ENCODE measurements at regions not wholly inside any gene's neighbourhood (a gene's known extent, or its start where the extent isn't known, plus 50 kb on each side); places are given as distances from the start of the nearest gene placed in this dataset.

GRCh38 chr3:89042236-89042835 lies 65.1 kb upstream of the EPHA3 start:
- no peak for DNase-seq (ENCODE audit: low spot score)

GRCh38 chr3:89043406-89043932 lies 64.0 kb upstream of the EPHA3 start:
- DNase-seq (ENCODE audit: low spot score): no peak

DNA sequence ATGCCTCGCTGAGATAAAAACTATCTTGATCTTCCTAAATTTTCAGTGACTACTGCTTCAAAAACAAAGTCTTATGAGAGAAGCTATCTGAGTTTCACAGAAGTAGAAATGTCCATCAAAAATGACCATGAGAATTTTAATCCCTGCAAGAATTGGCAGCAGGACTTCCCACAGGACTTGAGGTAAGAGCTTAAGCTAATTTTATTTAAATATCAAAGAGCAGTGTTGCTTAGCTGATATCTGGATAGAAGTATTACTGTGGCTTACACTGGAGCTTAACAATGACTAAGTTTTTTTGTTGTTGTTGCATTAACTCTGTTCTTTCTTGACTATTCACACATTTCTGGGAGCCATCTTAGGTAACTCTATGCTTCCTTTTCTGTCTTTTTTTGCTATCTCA lies 60.8 kb upstream of the EPHA3 start:
- no peak for DNase-seq (ENCODE audit: low spot score)

DNA sequence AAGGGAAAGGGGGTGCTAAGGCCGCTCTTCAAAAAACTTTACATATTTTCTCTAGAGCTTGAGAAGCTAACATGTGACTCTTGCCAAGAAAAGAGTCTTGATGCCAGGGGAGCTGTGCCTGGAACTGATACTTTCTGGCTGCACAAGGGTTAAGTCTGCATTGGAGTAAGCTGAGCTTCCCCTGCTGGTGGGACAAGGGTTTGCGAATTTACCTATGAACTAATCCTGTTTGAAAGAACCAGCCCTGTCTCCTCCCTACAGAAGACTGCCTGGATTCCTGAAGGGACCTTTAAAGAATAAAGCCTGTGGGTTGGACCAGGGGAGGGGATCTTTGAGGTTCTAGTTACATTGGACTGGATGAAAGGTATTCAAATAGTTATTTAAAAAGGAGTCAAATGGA lies 58.3 kb upstream of the EPHA3 start:
- no peak for DNase-seq (ENCODE audit: low spot score)

- DNase-seq (ENCODE audit: low spot score): no peak
Measured at GRCh38 chr3:89052386-89052785, 55.0 kb upstream of the EPHA3 start.

DNA sequence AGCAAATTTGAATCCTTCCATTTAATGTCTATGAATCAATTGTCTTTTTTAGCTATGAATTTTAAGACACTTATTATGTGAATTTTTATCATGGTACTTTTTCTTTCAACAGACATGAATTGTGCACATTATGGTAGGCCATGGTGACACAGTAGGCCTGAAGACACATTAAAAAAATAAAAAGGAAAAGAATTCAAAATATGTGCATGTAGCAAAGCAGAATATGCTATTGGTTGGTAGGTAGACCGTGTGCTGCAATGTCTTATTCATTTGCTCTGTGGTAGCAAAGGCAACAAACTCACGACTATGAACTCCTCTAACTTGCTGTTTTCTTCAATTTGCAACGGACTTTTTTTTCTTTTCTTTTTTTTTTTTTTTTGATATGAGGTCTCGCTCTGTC lies 50.0 kb upstream of the EPHA3 start:
- DNase-seq (ENCODE audit: low spot score): no peak

All from H4 (cell line).